GM23248 (cell line): ENCODE measurements at regions not wholly inside any gene's neighbourhood (a gene's known extent, or its start where the extent isn't known, plus 50 kb on each side); places are given as distances from the start of the nearest gene placed in this dataset.

ENCODE experiments used
- EZH2 ChIP-seq: fragments of 200-600 bp; sonication (generic); IDR thresholded peaks from 2 replicates; pipeline ENCODE4 v1.6.1; 2018; ENCODE audit warnings: antibody characterized with exemption, mild to moderate bottlenecking; ENCODE audit not compliant: insufficient read depth, poor library complexity, severe bottlenecking
- EZH2phosphoT487 ChIP-seq: fragments of 200-600 bp; sonication (generic); IDR thresholded peaks from 2 replicates; pipeline ENCODE4 v1.6.1; 2018; ENCODE audit warnings: antibody characterized with exemption, moderate library complexity, mild to moderate bottlenecking, low read depth; ENCODE audit not compliant: insufficient read depth

DNA sequence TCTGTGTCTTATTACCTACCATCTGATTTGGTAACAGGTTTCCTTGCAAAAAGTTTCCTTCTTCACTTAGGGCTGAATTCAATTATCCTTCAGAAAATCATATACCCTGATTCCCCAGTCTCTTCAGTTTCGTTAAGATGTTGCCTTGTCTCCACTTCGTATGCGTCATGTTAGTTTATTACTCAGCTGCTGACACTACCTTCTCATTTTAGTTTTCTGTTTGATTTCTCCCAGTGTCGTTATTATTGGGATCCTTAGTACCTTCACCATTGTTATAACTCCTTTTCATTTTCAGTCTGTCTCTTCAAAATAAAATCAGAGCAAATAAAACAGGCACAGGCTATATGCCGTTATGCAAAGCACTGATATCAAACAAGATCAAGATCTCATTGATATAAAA is 87.5 kb upstream of the RBPJ start:
- TF ChIP-seq EZH2 (no peak), EZH2phosphoT487 (no peak)
